Ovary (tissue), 7 donors: ENCODE measurements at regions not wholly inside any gene's neighbourhood (a gene's known extent, or its start where the extent isn't known, plus 50 kb on each side); places are given as distances from the start of the nearest gene placed in this dataset.

ENCODE experiments used
- DNase-seq, 5 donors: peaks; one replicate each; pipeline ENCODE4 v3.0.0-alpha.2; 2019 to 2020
- H3K27ac ChIP-seq, 2 donors: fragments of 200-600 bp; one replicate each; pipeline versions ENCODE4 v1.5.1 to v1.8.0; 2019 to 2022
- H3K27me3 ChIP-seq: fragments of 200-600 bp; one replicate; pipeline ENCODE4 v1.8.0; 2022
- H3K36me3 ChIP-seq: fragments of 200-600 bp; sonication (generic); one replicate; pipeline ENCODE4 v1.5.1; 2019
- H3K4me1 ChIP-seq: one replicate; pipeline ENCODE4 v1.8.1; 2013; ENCODE audit warnings: mild to moderate bottlenecking, moderate library complexity; ENCODE audit not compliant: insufficient read depth
- H3K4me3 ChIP-seq: fragments of 200-600 bp; sonication (generic); one replicate; pipeline ENCODE4 v1.5.1; 2017
- H3K9me3 ChIP-seq, 2 donors: fragments of 200-600 bp in 1 of 2; sonication (generic) in 1 of 2; one replicate each; pipeline versions ENCODE4 v1.5.1 to v1.8.1; 2013 to 2019; ENCODE audit warnings: mild to moderate bottlenecking in 1 of 2, moderate library complexity in 1 of 2
- CTCF ChIP-seq, 3 donors: fragments of 450-650 bp in 2 of 3; fragments of 200-600 bp in 1 of 3; IDR thresholded peaks; one replicate each; pipeline versions ENCODE4 v1.5.1 to v1.8.0; 2016 to 2022; ENCODE audit warnings: antibody characterized with exemption in 3 of 3, mild to moderate bottlenecking in 1 of 3
- EP300 ChIP-seq: sonication (generic); formaldehyde crosslinking; IDR thresholded peaks from one replicate; pipeline ENCODE4 v1.6.1; 2017; ENCODE audit warnings: antibody characterized with exemption
- POLR2A ChIP-seq: fragments of 450-650 bp; IDR thresholded peaks from one replicate; pipeline ENCODE4 v1.6.1; 2017; ENCODE audit warnings: antibody characterized with exemption, mild to moderate bottlenecking, moderate library complexity
- WGBS, 3 donors: extraction: QIAGEN DNeasy Blood & Tissue Kit in 1 of 3; methylation state at CpG; one replicate each; pipeline versions ENCODE4 v1.1.5 to v1.1.7; 2013 to 2017; 5-methylcytosine and 5-hydroxymethylcytosine counted together
- intact Hi-C, 4 donors: fragments of 100-400 bp; cut with DNase I; formaldehyde crosslinking; loops; one replicate each; pipeline versions ENCODE4 v1.11.0 to v1.15.1; 2022 to 2023
- donor health status: DM: no; HTN: no; CAD: no; lungs with moderate emphysema.
- donor health status: DM: no; HTN: no; CAD: no.
- donor health status: Bipolar disorder and iron deficiency.
- donor health status: DM: no; HTN: no; CAD: no.
- donor health status: DM: yes; HTN: yes; CAD: no.

- intact Hi-C loops = no loop called here
- Histone ChIP-seq H3K9me3 (no peaks in the 10 kb centered on the region), H3K4me3 (no peak overlapping the region), H3K27ac (no peak overlapping the region), H3K36me3 (no peaks in the 10 kb centered on the region), H3K27me3 (no peaks in the 10 kb centered on the region), H3K4me1 (peaks cover 6% of the 10 kb centered on the region)
- TF ChIP-seq EP300 = no peak
- 91 to 94% (median 94%) methylated on average over 6 of the region's 6 CpGs for WGBS, 3 donors
- no peak for DNase-seq
Observed at GRCh38 chr14:71716041-71716772, 216.0 kb upstream of the RGS6 start.

- WGBS, 3 donors = 91 to 93% (median 93%) methylated on average over 9 of the region's 9 CpGs
- intact Hi-C loops = no loop called here
- H3K4me3 ChIP-seq = no peak overlapping the region
- TF ChIP-seq EP300 (no peak), POLR2A (no peak), CTCF (IDR thresholded peaks at IDR 0.05) (no peak)
- no peaks in the 10 kb centered on the region for H3K4me1 ChIP-seq
- no peaks in the 10 kb centered on the region for H3K9me3 ChIP-seq
- H3K27me3 ChIP-seq = no peaks in the 10 kb centered on the region
- H3K36me3 ChIP-seq = no peaks in the 10 kb centered on the region
- no peak for DNase-seq
- H3K27ac ChIP-seq = no peak overlapping the region
Observed at GRCh38 chr14:71720978-71721624, 211.1 kb upstream of the RGS6 start.

DNA sequence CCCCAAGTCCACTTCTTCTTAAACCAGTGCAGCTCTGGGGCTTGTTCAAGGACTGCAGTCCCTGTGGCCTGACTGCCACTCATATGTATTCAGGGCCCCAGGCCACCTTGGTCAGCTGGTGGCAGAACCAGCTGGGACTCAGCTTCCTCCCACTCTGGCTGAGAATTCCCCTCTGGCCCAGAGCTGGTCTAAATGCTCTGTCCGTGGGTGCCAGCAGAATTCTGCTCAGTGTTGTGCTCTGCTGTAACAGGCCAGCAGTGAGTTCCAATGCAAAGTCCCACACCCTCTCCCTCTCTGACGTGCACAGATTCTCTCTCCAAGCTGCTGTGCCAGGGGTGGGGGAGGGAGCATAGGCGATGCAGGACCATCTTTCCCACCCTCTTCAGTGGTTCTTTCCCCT lies 210.4 kb upstream of the RGS6 start:
- intact Hi-C loops = no loop called here
- WGBS, 3 donors = 75 to 83% (median 80%) methylated on average over 3 of the region's 3 CpGs
- no peaks in the 10 kb centered on the region for H3K4me1 ChIP-seq
- no peaks in the 10 kb centered on the region for H3K36me3 ChIP-seq
- DNase-seq = no peak
- no peak overlapping the region for H3K27ac ChIP-seq
- no peaks in the 10 kb centered on the region for H3K9me3 ChIP-seq
- no peaks in the 10 kb centered on the region for H3K27me3 ChIP-seq
- TF ChIP-seq EP300 = no peak
- no peak overlapping the region for H3K4me3 ChIP-seq

DNA sequence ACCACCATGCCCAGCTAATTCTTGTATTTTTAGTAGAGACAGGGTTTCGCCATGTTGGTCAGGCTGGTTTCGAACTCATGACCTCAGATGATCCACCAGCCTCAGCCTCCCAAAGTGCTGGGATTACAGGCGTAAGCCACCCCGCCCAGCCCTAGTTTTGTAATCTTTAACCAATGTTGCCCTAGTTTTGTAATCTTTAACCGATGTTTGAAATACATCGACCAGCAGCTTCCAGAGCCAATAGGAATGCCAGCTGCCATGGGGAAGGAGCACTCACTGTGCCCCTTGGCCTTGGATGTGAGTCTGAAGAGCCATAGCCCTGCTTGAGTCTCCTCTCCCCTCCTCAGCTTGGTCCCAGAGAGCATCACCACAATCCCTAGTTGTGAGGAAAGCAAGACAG lies 209.3 kb upstream of the RGS6 start:
- no peak for DNase-seq
- H3K4me3 ChIP-seq = no peak overlapping the region
- no peaks in the 10 kb centered on the region for H3K4me1 ChIP-seq
- H3K9me3 ChIP-seq = no peaks in the 10 kb centered on the region
- H3K27ac ChIP-seq = no peak overlapping the region
- 97 to 99% (median 98%) methylated on average over 6 of the region's 6 CpGs for WGBS, 3 donors
- no peak for TF ChIP-seq CTCF (IDR thresholded peaks at IDR 0.05)
- no peak for TF ChIP-seq EP300
- TF ChIP-seq POLR2A = no peak
- intact Hi-C loops = no loop called here
- H3K27me3 ChIP-seq = no peaks in the 10 kb centered on the region
- no peaks in the 10 kb centered on the region for H3K36me3 ChIP-seq

GRCh38 chr14:71725922-71726579 lies 206.2 kb upstream of the RGS6 start:
- no peak overlapping the region for H3K4me3 ChIP-seq
- H3K9me3 ChIP-seq = no peaks in the 10 kb centered on the region
- no peak for TF ChIP-seq POLR2A
- TF ChIP-seq CTCF (IDR thresholded peaks at IDR 0.05) = no peak
- TF ChIP-seq EP300 = no peak
- H3K4me1 ChIP-seq = no peaks in the 10 kb centered on the region
- WGBS, 3 donors = 66 to 76% (median 72%) methylated on average over 7 of the region's 7 CpGs
- no peak overlapping the region for H3K27ac ChIP-seq
- intact Hi-C loops = no loop called here
- H3K27me3 ChIP-seq = no peaks in the 10 kb centered on the region
- DNase-seq = no peak
- no peaks in the 10 kb centered on the region for H3K36me3 ChIP-seq
